GM12892 (cell line): ENCODE measurements at regions not wholly inside any gene's neighbourhood (a gene's known extent, or its start where the extent isn't known, plus 50 kb on each side); places are given as distances from the start of the nearest gene placed in this dataset.

ENCODE experiments used
- POLR2A ChIP-seq: IDR thresholded peaks from 2 replicates; pipeline ENCODE4 v1.6.1; 2011; ENCODE audit warnings: low read depth, low read length, control low read depth
- POLR2AphosphoS5 ChIP-seq: IDR thresholded peaks from 2 replicates; pipeline ENCODE4 v1.6.1; 2011; ENCODE audit warnings: low read depth, low read length, control low read depth

DNA sequence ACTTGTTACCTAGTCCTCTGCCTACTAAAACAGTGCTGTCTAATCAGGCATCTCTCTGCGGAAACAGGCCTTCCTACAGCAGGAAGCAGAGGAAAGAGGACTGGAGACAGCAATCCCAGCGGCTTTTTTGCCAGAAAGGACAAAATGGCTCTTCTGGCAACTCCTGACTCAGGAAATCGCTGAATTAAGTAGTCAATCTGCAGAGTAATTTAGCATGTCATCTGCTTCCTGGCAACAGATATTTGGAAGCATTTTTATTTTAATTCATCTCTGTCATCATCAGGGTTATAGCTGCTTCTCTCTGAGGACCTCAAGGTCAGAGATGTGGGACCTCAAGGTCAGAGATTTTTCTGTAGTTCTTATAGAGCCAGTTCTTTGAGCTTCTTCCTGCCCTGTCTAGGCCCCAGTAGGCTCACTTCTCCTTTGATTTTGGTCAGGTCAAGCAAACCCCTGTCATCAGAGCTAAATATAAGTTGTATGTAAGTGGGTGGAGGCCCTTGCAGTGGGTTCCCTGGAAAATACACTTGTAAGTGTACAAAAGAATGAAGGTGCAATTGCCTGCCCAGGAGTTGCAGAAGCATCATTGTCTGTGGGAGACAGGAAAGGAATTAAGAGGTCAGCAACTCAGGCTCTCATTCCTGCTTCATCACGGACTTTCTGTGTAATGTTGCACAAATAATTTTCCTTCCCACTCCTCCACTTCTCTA is 229.4 kb downstream of the ALDH8A1 start:
- TF ChIP-seq POLR2A: no peak
- TF ChIP-seq POLR2AphosphoS5: no peak
